ENCODE measurements at regions not wholly inside any gene's neighbourhood (a gene's known extent, or its start where the extent isn't known, plus 50 kb on each side); places are given as distances from the start of the nearest gene placed in this dataset.

DNA sequence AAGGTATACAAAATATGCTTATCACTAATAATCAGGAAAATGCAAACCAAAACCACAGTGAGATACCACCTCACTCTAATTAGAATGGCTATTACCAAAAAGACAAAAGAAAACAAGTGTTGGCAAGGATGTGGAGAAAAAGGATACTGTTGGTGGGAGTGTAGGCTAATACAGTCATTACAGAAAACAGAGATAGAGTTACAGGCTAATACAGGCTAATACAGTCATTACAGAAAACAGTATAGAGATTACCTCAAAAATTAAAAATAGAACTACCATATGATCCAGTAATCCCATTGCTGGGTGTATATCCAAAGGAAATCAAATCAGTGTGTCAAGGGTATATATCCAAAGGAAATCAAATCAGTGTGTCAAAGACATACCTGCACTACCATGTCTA lies 238.4 kb downstream of the PLPP3 start:
- no peak for DNase-seq

- DNase-seq, result no peak
These were observed 239.4 kb downstream of the PLPP3 start for GRCh38 chr1:56339786-56340465.

- no peak for DNase-seq
These were observed 240.3 kb downstream of the PLPP3 start for GRCh38 chr1:56339093-56339492.

- no peak for DNase-seq
These were observed 242.4 kb downstream of the PLPP3 start for GRCh38 chr1:56336982-56337381.

DNA sequence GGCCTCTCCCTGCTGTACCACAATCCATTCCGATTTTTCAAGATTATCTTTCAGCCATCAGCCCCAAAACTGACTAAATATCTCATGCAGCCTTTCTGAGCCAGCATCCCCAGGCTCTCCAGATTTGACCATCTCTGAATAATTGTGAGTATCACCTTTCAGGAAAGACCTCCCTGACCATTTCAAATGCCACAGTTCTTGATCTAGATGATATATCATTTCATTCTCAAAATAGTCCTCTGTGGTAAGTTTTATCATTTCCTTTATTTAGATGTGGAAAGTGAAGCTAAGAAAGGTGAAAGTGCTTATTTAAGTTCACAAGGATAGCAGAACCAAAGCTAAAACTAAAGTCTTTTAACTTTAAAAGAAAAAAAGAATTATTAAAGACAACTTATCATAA lies 244.0 kb downstream of the PLPP3 start:
- DNase-seq, result no peak

- DNase-seq, result no peak
These were observed 245.3 kb downstream of the PLPP3 start for GRCh38 chr1:56334047-56334446.

- no peak for DNase-seq
These were observed 245.9 kb downstream of the PLPP3 start for GRCh38 chr1:56333461-56333860.

DNA sequence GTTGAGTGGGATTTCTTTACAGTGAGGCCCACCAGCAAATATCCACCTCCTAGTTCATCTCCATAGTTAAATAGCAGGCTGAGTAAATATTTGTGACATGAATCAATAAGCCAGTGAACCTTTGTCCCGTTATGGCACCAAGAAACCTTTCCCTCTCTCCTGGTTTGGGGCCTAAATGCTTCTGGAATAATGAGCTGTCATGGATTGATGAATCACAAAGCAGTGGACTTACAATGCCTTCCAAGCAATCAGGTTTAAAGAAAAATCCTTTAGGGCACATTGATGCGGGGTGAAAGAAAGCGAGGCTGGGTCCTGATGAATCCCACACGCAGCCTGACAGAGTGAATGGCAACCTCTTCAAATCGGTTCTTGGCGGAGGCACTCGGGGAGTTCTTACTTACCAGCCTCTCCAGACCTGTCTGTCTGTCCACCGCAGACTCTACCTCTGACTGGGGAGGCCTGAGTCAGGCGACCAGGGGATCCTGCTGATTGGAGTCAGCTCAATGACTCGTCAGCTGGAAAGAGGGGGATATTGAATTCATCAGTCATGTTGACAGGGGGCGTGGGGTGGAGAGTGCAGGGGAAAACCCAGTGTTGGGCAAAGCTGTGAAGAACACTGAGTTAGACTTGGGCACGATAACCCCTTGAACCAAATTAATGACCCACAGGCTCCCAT lies 247.3 kb downstream of the PLPP3 start:
- DNase-seq, result no peak

DNA sequence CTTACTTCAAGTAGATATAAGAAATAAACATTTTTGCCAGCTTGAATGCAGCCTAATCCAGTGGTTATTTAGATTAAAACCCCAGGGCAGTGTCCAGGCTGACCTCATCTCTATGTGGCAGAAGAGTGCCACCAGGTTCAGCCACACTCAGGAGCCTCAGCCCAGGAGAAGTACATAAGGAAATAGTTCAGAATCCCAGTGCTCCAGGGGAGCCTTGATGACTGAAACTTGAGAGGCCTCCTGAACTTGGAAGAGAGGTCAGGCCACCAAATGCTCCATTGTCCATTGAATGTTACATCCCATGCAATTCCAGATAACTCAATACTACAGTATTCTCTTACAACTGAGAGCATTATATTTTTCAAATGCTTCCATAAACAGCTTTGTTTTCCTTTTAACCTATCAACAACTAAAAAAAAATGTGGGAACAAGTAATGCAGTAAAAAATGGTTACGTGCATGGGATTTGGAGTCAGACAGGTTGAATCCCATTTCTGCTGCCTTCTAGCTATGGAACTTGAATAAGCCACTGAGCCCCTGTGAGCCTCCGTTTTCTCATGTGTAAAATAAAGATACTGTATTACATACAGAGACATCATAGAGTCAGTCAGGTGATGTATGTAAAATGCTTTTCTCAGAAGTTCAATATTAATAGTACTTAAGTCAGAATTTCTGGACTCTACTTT lies 248.0 kb downstream of the PLPP3 start:
- no peak for DNase-seq

GRCh38 chr1:56330391-56331026 lies 248.9 kb downstream of the PLPP3 start:
- no peak for DNase-seq

DNA sequence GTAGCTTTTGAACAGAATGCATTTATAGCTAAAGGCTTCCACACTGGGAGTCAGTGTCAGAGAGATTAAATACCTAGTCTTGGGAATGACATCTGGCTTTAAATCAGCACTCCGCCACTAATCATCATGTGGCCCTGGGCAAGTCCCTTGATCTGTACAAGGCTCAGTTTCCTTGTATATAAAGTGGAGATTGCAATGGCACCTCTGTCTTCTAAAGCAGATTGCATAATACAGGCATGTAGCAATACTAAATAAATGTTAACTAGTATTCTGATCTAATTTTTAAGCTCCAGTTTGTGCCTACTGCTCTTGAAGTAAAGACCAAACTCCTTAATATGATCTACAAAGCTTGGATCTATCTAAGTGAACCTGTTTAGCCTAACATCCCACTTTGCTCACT lies 249.4 kb downstream of the PLPP3 start:
- no peak for DNase-seq

- DNase-seq, result no peak
These were observed 252.2 kb downstream of the PLPP3 start for GRCh38 chr1:56327195-56327594.

DNA sequence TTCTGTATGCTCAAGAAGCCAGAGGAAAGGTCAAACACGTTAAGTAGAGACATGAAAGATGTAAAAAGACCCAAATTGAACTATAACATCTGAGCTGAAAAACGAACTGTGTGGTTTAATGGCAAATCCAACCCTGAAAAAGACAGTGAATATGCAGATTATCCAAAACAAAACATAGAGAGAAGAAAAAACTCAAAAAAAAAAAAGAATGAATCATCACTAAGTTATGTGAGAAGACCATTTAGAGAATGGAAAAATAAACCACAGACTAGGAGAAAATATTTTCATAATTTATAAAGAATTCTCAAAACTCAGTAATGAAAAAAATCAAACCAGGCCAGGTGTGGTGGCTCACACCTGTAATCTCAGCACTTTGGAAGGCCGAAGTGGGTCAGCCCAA lies 253.3 kb downstream of the PLPP3 start:
- no peak for DNase-seq

DNA sequence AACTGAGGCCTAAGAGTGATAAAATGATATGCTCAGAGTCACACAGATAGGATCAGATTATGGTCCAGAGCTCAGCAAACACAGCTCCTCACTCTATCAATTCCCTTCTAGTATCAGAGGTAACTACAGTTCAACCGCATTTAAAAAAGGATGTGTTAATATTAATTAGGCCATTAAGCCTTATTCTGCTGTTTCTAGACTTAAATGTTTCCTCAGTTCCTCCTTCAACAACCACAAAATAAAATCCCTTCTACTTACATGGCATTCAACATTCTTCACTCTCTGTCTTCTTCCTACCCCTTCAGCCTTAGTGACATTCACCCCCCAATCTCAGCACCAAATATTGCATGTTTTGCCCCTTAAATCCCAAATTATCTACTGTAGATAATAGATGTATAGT lies 254.9 kb downstream of the PLPP3 start:
- no peak for DNase-seq

DNA sequence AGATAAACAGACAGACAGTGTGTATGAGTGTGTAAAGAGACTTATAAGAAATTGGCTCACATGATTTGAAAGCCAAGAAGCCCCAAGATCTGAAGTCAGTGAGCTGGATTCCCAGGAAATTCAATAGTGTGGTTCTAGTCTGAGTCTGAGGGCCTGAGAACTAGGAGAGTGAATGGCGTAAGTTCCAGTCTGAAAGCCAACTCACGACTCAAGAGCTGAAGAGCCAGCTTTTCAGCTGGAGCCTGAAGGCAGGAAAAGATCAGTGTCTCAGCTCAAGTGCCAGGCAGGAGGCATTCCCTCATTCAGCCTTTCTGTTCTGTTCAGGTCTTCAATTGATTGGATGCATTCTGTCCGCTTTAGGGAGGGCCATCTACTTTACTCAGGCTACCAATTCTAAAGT lies 257.2 kb downstream of the PLPP3 start:
- DNase-seq, result no peak

- DNase-seq, result no peak
These were observed 258.2 kb downstream of the PLPP3 start for GRCh38 chr1:56321150-56321490.

- DNase-seq, result no peak
These were observed 258.8 kb downstream of the PLPP3 start for GRCh38 chr1:56320464-56321149.

DNA sequence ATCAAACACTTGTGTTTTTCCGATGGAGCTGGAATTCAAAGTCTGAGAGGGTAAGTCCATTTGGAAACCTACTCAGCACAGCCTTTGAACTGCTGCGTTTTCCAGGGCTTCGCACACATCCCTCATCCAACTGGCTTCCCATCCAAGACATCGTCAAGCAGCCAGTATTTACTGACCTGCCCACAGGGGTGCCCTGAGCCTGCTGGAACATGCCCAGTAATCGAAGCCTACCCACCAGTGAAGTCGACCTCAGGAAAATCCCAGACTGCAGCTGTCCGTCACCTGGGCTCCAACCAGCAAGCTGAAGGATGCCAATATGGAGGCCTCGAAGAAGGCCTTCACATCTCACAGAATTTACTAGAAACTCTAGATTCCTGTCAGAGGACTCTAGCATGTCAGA lies 261.6 kb downstream of the PLPP3 start:
- DNase-seq, result no peak

DNA sequence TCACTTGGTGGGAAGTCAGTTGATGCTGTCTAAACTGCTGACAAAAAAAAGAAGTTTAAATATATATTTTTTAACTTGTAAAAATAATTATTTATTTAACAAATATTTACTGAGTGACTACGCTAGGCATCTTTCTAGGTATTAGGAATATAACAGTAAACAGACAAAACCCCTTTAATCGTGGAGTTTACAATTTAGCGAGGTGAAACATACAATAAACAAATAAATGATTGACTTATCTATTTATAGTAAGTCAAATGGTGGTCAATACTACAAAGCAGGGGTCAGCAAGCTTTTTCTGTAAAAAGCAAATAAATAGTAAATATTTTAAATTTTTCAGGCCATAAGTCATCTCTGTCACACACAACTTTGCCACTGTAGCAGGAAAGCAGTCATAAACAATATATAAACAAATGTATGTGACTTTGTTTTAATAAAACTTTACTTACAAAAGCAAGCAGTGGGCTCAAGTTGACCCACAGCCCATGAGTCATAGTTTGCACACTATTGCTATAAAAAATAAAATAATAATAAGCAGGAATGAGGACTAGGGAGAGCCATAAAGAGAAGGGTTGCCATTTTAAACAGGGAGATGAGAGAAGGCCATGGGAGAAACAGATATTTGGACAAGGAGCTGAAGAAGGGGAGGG lies 263.9 kb downstream of the PLPP3 start:
- DNase-seq, result no peak

DNA sequence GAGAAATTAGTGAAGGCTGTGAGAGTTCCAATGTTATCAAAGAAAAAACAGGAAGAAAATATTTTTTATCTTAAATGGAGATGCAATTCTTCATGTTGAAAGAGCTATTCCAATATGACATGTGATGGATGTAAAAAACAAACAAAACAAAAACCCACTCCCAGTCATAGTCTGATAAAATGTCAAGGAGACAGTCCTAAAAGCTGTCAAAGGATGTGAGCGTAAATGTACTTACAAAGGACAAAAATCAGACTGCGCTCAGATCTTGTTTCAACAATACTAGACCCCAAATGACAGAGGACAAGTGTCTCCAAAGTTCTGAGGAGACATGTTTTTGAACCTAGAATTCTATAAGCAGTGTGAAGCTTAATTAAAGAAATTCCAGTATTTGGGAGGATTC lies 265.8 kb downstream of the PLPP3 start:
- DNase-seq, result no peak

DNA sequence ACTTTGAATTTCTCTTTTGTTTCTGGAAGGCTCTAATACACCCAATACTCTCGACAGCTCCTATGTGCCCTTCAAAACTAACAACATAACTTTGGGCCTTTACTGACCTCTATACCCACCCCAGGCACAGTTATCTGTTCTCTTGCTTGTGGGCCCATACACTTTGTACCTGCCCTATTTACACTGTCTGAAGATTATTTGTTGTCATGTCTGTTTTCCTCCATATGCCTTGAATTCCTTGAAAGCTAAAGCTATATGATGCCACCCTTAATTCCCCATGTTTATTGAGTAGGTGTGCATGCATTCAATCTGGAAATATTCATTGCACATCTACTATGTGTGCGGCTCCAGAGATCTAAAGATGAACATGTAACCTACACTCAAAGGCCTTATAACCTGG lies 267.6 kb downstream of the PLPP3 start:
- DNase-seq, result no peak

DNA sequence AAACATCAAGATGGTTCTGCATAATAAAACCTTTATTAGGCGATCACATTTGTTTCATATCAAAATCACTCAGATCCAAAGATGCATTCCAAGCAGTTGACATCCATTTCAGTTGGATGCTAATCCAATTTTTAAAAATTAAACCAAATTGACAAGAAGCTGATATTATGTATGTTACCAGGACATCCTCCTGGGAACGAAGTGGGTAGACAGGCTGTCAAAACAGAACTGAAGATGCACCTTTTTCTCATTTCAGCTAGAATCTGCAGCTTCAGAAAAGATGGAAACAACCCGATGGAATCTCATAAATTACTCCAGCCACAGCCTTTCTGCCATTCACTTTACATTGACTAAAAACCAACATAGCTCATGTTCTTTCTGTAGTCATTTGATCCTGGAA lies 268.4 kb downstream of the PLPP3 start:
- DNase-seq, result no peak

DNA sequence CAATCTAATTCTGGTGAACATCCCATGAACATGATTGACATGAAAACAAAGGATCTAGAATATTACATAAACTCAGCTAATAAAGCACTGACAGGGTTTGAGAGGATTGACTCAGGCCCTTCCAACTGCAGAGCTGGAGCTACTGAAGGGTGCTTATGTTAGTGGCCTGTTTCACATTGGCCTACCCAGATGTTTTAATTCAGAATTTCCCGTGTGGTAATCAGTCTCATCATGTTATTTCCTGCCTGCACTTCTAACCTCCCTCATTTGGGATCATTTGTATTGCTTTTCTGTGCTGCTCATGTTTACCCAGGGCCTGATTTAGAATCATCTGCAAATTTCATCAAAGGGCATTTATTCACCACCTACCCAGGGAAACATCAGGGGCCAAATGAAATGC lies 270.3 kb downstream of the PLPP3 start:
- DNase-seq, result no peak
